OCI-LY1 (cell line): ENCODE measurements at regions not wholly inside any gene's neighbourhood (a gene's known extent, or its start where the extent isn't known, plus 50 kb on each side); places are given as distances from the start of the nearest gene placed in this dataset.

Experiments used
- H2AFZ ChIP-seq: fragments of 200-600 bp; sonication (generic), shearing (Covaris generic); 2 replicates; pipeline ENCODE4 v1.6.0; 2014; ENCODE audit warnings: antibody characterized with exemption, mild to moderate bottlenecking, low read length
- H3F3A ChIP-seq: fragments of 200-600 bp; sonication (generic), shearing (Covaris generic); 2 replicates; pipeline ENCODE4 v1.6.0; 2014; ENCODE audit warnings: mild to moderate bottlenecking, antibody characterized with exemption, low read length, moderate library complexity; ENCODE audit not compliant: insufficient read depth
- H3K27ac ChIP-seq: fragments of 200-600 bp; sonication (generic); 2 replicates; pipeline ENCODE4 v1.5.1; 2014; ENCODE audit warnings: low read length, mixed run types, mild to moderate bottlenecking, low read depth; ENCODE audit not compliant: poor library complexity, severe bottlenecking
- H3K27me3 ChIP-seq: fragments of 200-600 bp; sonication (generic); 2 replicates; pipeline ENCODE4 v1.6.0; 2014; ENCODE audit warnings: antibody characterized with exemption, mild to moderate bottlenecking, low read length, moderate library complexity; ENCODE audit not compliant: insufficient read depth
- H3K36me3 ChIP-seq: fragments of 200-600 bp; sonication (generic); 2 replicates; pipeline ENCODE4 v1.6.1; 2014; ENCODE audit warnings: mild to moderate bottlenecking, antibody characterized with exemption, low read length, moderate library complexity, mixed read lengths; ENCODE audit not compliant: insufficient read depth
- H3K4me1 ChIP-seq: fragments of 200-600 bp; sonication (generic); 2 replicates; pipeline ENCODE4 v1.5.1; 2014; ENCODE audit warnings: mild to moderate bottlenecking, low read length, moderate library complexity; ENCODE audit not compliant: insufficient read depth, severe bottlenecking
- H3K4me2 ChIP-seq: fragments of 200-600 bp; sonication (generic), shearing (Covaris generic); 2 replicates; pipeline ENCODE4 v1.6.1; 2014; ENCODE audit warnings: low read length
- H3K4me3 ChIP-seq: fragments of 200-600 bp; sonication (generic); 2 replicates; pipeline ENCODE4 v1.5.1; 2014; ENCODE audit warnings: low read length, low read depth, mild to moderate bottlenecking, mixed read lengths; ENCODE audit not compliant: poor library complexity, severe bottlenecking
- H3K79me2 ChIP-seq: fragments of 200-600 bp; shearing (Covaris generic); 2 replicates; pipeline ENCODE4 v1.6.1; 2016; ENCODE audit warnings: mixed run types, low read length, mixed read lengths; ENCODE audit not compliant: insufficient read depth
- H3K9ac ChIP-seq: fragments of 200-600 bp; sonication (generic), shearing (Covaris generic); 2 replicates; pipeline ENCODE4 v1.6.1; 2014; ENCODE audit warnings: mild to moderate bottlenecking, low read length, mixed read lengths
- H3K9me2 ChIP-seq: fragments of 200-600 bp; sonication (generic), shearing (Covaris generic); 2 replicates; pipeline ENCODE4 v1.6.1; 2014; ENCODE audit warnings: low read depth, mild to moderate bottlenecking, low read length, mixed read lengths
- H3K9me3 ChIP-seq: fragments of 200-600 bp; shearing (Covaris generic); 2 replicates; pipeline ENCODE4 v1.6.1; 2014; ENCODE audit warnings: low read length, mixed read lengths
- H4K20me1 ChIP-seq: fragments of 200-600 bp; sonication (generic), shearing (Covaris generic); 2 replicates; pipeline ENCODE4 v1.6.0; 2016; ENCODE audit warnings: mild to moderate bottlenecking, low read length; ENCODE audit not compliant: insufficient read depth
- EZH2 ChIP-seq: fragments of 200-600 bp; sonication (generic), shearing (Covaris generic); IDR thresholded peaks from 2 replicates; pipeline ENCODE4 v1.8.0; 2017; ENCODE audit warnings: borderline replicate concordance, mixed run types, mild to moderate bottlenecking, antibody characterized with exemption, low read length, moderate library complexity, mixed read lengths
- TF ChIP-seq, protein P1 (sequence below): fragments of 200-600 bp; sonication (generic), shearing (Covaris generic); IDR thresholded peaks from 2 replicates; pipeline ENCODE4 v1.5.1; 2017; ENCODE audit warnings: mild to moderate bottlenecking, antibody characterized with exemption, low read length, moderate library complexity, mixed read lengths

GRCh38 chr16:14334366-14335080 lies 263.4 kb downstream of the MRTFB start:
- Histone ChIP-seq H3K36me3 (no peaks in the 10 kb centered on the region), H3K9me3 (no peaks in the 10 kb centered on the region), H4K20me1 (no peaks in the 10 kb centered on the region), H3K4me1 (no peaks in the 10 kb centered on the region), H2AFZ (no peak overlapping the region), H3K79me2 (no peaks in the 10 kb centered on the region), H3K9me2 (no peaks in the 10 kb centered on the region), H3F3A (no peaks in the 10 kb centered on the region), H3K9ac (no peak overlapping the region), H3K4me2 (no peak overlapping the region), H3K27me3 (no peaks in the 10 kb centered on the region), H3K4me3 (no peak overlapping the region), H3K27ac (no peak overlapping the region)
- TF ChIP-seq EZH2, result no peak
- TF ChIP-seq, protein P1, sequence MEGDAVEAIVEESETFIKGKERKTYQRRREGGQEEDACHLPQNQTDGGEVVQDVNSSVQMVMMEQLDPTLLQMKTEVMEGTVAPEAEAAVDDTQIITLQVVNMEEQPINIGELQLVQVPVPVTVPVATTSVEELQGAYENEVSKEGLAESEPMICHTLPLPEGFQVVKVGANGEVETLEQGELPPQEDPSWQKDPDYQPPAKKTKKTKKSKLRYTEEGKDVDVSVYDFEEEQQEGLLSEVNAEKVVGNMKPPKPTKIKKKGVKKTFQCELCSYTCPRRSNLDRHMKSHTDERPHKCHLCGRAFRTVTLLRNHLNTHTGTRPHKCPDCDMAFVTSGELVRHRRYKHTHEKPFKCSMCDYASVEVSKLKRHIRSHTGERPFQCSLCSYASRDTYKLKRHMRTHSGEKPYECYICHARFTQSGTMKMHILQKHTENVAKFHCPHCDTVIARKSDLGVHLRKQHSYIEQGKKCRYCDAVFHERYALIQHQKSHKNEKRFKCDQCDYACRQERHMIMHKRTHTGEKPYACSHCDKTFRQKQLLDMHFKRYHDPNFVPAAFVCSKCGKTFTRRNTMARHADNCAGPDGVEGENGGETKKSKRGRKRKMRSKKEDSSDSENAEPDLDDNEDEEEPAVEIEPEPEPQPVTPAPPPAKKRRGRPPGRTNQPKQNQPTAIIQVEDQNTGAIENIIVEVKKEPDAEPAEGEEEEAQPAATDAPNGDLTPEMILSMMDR, result no peak

GRCh38 chr16:14333361-14333760 lies 262.2 kb downstream of the MRTFB start:
- H3K27ac ChIP-seq, result no peak overlapping the region
- no peaks in the 10 kb centered on the region for H4K20me1 ChIP-seq
- H3K4me2 ChIP-seq, result no peak overlapping the region
- no peaks in the 10 kb centered on the region for H3K36me3 ChIP-seq
- H3K27me3 ChIP-seq, result no peaks in the 10 kb centered on the region
- no peaks in the 10 kb centered on the region for H3K9me2 ChIP-seq
- H3K9ac ChIP-seq, result no peak overlapping the region
- H3K79me2 ChIP-seq, result no peaks in the 10 kb centered on the region
- H3K9me3 ChIP-seq, result no peaks in the 10 kb centered on the region
- TF ChIP-seq EZH2, result no peak
- TF ChIP-seq, protein P1, result no peak
- H3K4me1 ChIP-seq, result no peaks in the 10 kb centered on the region
- H3F3A ChIP-seq, result no peaks in the 10 kb centered on the region
- no peak overlapping the region for H2AFZ ChIP-seq
- no peak overlapping the region for H3K4me3 ChIP-seq

- no peak overlapping the region for H2AFZ ChIP-seq
- no peaks in the 10 kb centered on the region for H4K20me1 ChIP-seq
- no peaks in the 10 kb centered on the region for H3K36me3 ChIP-seq
- no peak overlapping the region for H3K27ac ChIP-seq
- no peak overlapping the region for H3K4me3 ChIP-seq
- no peaks in the 10 kb centered on the region for H3K9me2 ChIP-seq
- no peak overlapping the region for H3K9ac ChIP-seq
- H3K4me2 ChIP-seq, result no peak overlapping the region
- H3K9me3 ChIP-seq, result no peaks in the 10 kb centered on the region
- H3K79me2 ChIP-seq, result no peaks in the 10 kb centered on the region
- H3K4me1 ChIP-seq, result no peaks in the 10 kb centered on the region
- no peaks in the 10 kb centered on the region for H3F3A ChIP-seq
- no peaks in the 10 kb centered on the region for H3K27me3 ChIP-seq
- TF ChIP-seq EZH2, result no peak
- TF ChIP-seq, protein P1, result no peak
These were observed 259.9 kb downstream of the MRTFB start for GRCh38 chr16:14331020-14331419.
